Epithelial cell of esophagus (primary cell): ENCODE measurements at regions not wholly inside any gene's neighbourhood (a gene's known extent, or its start where the extent isn't known, plus 50 kb on each side); places are given as distances from the start of the nearest gene placed in this dataset.

Source experiments
- DNase-seq: peaks from one replicate; pipeline ENCODE4 v3.0.0; 2010; ENCODE audit warnings: low read depth
- H3K4me3 ChIP-seq: 2 replicates; pipeline ENCODE4 v1.5.1; 2011; ENCODE audit warnings: mild to moderate bottlenecking, low read length, control low read depth
- CTCF ChIP-seq: IDR thresholded peaks from 2 replicates; pipeline ENCODE4 v1.5.1; 2011; ENCODE audit warnings: low read depth, mild to moderate bottlenecking, low read length, control low read depth, inconsistent platforms; ENCODE audit not compliant: insufficient read depth; ENCODE audit errors: missing control alignments

- no peak for DNase-seq
- H3K4me3 ChIP-seq = no peak overlapping the region
- TF ChIP-seq CTCF = no peak
These were observed 54.4 kb upstream of the CFAP46 start for GRCh38 chr10:132996603-132997343.

GRCh38 chr10:132995909-132996602, 53.7 kb upstream of the CFAP46 start:
- no peak for TF ChIP-seq CTCF

GRCh38 chr10:132994811-132995210, 52.4 kb upstream of the CFAP46 start:
- TF ChIP-seq CTCF = no peak

More at GRCh38 chr10:132995909-132996602, 53.7 kb upstream of the CFAP46 start:
- H3K4me3 ChIP-seq = no peak overlapping the region
- no peak for DNase-seq

GRCh38 chr10:132994185-132994796, 51.9 kb upstream of the CFAP46 start:
- no peak for DNase-seq
- no peak overlapping the region for H3K4me3 ChIP-seq

More at GRCh38 chr10:132994811-132995210, 52.4 kb upstream of the CFAP46 start:
- H3K4me3 ChIP-seq = no peak overlapping the region
- DNase-seq = no peak

GRCh38 chr10:132993271-132994184, 51.2 kb upstream of the CFAP46 start:
- no peak for DNase-seq
- no peak for TF ChIP-seq CTCF
- no peak overlapping the region for H3K4me3 ChIP-seq

More at GRCh38 chr10:132994185-132994796, 51.9 kb upstream of the CFAP46 start:
- no peak for TF ChIP-seq CTCF

GRCh38 chr10:132992433-132993215, 50.3 kb upstream of the CFAP46 start:
- TF ChIP-seq CTCF = no peak

More at GRCh38 chr10:132992433-132993215, 50.3 kb upstream of the CFAP46 start:
- no peak overlapping the region for H3K4me3 ChIP-seq
- no peak for DNase-seq
